Activated T-cell treated with anti-CD3 and anti-CD28 coated beads for 1 hour (primary cell): ENCODE measurements at regions not wholly inside any gene's neighbourhood (a gene's known extent, or its start where the extent isn't known, plus 50 kb on each side); places are given as distances from the start of the nearest gene placed in this dataset.

Experiments
- DNase-seq: peaks from one replicate; pipeline ENCODE4 v3.0.0-alpha.2; 2020; ENCODE audit warnings: low read depth

GRCh38 chr9:81191222-81191621 lies 498.1 kb downstream of the TLE1 start:
- DNase-seq = no peak

- DNase-seq = no peak
Measured at GRCh38 chr9:81190659-81191058, 498.7 kb downstream of the TLE1 start.

- no peak for DNase-seq
Measured at GRCh38 chr9:81183761-81184160, 505.6 kb downstream of the TLE1 start.

DNA sequence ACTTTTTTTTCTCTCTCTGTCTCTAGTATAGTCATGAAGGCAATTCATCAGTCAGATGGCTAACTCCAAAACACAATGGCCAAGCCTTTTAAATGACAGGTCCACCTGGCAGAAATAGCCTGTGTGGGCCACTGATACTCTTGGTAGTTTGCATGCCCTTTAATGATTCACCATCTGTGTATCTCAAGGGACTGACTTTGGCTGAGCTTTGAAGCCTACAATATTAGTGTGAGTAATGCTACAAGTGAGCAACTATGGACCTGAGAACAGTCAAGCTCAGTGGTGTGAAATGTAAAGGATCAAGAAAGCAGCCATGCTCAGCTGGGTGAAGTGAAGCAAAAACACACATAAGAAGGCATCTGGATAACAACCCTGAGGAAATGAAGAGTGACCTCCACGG lies 506.9 kb downstream of the TLE1 start:
- no peak for DNase-seq

DNA sequence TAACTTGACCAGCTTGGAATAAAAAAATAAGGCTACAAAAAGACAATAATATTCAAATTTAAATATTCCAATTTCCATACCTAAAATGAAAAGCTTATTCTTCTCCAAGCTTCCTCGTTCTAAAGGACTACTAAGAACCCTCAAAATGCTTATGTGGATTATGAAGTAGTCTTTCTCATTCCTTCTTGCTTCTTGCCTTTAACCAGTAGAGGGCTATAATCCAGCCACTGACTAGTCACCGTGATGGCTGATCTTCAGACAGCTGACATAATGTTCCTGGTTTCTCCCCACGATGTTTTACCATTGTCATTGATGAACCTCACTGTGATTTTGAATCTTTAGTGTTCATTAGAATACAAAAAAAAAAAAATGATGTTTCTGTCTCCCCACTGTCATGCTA lies 515.3 kb downstream of the TLE1 start:
- DNase-seq = no peak

GRCh38 chr9:81171689-81172088 lies 517.7 kb downstream of the TLE1 start:
- DNase-seq = no peak

DNA sequence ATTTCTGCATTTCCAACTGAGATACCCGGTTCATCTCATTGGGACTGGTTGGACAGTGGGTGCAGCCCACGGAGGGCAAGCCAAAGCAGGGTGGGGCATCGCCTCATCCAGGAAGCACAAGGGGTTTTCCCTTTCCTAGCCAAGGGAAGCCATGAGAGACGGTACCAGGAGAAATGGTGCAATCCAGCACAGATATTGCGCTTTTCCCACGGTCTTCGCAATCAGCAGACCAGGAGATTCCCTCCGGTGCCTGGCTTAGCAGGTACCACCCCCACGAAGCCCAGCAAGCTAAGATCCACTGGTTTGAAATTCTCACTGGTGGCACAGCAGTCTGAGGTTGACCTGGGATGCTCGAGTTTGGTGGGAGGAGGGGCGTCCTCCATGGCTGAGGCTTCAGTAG lies 527.0 kb downstream of the TLE1 start:
- no peak for DNase-seq

DNA sequence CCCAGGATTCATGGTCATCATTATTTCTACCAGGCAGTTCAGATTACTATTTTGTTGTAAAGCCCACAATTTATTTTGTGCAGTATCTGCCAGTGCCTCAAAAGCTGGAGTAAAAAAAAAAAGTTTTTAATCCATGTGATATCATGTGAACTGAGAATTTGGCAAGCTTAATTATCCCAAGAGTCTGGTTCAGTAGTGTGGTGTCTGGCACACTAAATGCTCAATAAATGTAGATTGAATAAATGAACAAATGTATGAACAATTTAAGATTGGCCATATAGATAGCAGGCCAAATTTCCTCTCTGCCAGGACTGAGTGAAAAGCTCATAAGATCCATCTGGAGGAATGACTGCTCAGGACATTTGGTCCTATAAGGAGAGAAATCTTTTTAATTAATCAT lies 533.0 kb downstream of the TLE1 start:
- no peak for DNase-seq

GRCh38 chr9:81150016-81150625 lies 539.2 kb downstream of the TLE1 start:
- no peak for DNase-seq

DNA sequence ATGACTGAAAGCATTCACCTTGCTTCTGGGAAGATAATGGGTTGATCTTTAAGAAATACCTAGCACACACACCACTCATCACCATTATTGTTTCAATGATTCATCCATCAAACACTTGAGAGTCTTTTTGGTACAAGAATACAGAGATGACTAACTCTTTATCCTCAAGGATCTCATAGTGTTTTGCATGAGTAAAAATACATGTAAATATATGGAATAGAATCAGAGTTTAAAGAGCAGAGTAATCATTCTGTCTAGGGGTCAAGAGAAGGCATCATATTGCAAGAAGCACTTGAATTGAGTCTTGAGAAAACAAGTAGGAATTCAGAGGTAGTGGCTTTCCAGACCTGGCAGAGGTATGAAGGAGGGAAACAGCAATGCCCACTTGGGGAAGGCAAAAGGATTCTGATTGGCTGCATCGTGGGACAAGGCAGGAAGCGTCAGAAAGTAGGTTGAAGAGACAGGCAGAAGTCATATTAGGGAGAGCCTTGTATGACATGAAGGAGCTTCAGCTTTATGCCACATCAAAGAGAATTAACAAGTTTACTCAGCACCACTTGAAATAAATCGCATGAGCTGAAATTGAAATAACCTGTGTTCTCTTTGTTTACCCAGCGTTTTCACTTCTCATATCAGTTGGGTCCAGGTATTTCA lies 542.5 kb downstream of the TLE1 start:
- DNase-seq = no peak

DNA sequence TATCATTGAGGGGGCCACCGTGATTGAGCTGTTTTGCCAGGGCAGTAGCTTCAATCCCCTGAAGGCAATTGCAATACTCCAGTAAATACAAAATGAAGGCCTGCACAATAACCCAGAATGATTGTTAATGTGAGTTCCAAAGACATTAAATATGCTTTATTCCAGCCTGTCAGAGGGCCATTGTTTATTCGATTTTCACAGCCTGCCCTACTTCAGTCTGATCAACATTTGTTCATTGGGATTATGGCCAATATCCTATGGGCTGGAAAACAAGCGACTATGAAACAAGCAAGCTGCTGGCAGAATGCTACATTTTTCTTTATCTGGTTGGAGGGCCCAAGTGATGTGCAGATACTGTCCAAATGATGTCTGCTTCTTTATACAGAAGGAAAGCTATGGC lies 543.1 kb downstream of the TLE1 start:
- DNase-seq = no peak

DNA sequence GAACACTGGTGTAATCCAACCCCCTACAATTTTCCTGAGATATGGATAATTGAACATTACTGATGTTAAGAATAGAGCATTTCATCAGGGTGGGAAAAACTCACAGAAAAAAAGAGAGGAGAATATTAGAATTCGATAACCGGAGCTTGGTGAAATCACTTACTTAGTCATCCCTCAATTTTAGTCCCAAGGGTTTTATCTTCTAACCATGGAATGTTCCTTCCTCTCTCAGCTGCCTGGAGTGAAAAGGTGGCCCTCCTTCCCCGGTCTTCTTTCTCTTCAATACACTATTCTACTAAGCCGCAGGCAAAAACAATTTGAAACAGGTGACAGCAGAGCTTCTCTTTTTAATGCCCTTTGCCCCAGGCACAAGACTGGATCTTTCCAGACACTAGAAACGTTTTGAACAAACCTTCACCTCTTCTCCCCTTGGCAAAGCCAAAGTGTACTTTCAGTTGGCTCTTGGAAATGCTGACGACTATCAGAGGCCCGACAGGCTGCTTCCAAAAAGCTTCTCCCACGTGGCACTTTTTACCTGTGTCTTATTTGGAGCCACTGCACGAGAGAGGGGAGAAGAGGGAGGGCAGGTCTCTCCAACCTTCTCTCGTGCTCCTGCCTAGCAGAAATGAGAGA lies 543.9 kb downstream of the TLE1 start:
- DNase-seq = no peak

DNA sequence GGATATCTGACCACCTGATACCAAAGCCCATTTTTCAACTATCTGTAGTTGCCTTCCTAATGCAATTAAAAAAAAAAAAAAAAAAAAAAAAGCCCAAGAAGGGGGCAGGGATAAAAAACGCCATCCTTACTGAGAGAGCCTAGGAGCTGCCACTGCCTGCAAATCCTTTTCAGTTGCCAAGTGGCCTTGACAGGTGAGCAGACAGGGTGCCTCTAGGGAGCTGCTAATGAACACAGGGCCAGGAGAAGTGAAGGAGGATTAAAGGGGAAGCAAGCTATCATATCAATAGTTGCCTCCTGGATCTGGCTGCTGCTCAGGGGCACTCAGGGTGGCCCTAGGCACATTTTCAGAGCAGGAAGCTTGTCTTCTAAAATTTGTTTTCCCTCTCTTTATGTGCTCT lies 547.4 kb downstream of the TLE1 start:
- DNase-seq = no peak

- DNase-seq = no peak
Measured at GRCh38 chr9:81137976-81138568, 551.3 kb downstream of the TLE1 start.

- DNase-seq = no peak
Measured at GRCh38 chr9:81132796-81133195, 556.6 kb downstream of the TLE1 start.

- no peak for DNase-seq
Measured at GRCh38 chr9:81132318-81132717, 557.0 kb downstream of the TLE1 start.

- DNase-seq = no peak
Measured at GRCh38 chr9:81128701-81129100, 560.6 kb downstream of the TLE1 start.

GRCh38 chr9:81125446-81126092 lies 563.8 kb downstream of the TLE1 start:
- no peak for DNase-seq

- DNase-seq = no peak
Measured at GRCh38 chr9:81123526-81123925, 565.8 kb downstream of the TLE1 start.

DNA sequence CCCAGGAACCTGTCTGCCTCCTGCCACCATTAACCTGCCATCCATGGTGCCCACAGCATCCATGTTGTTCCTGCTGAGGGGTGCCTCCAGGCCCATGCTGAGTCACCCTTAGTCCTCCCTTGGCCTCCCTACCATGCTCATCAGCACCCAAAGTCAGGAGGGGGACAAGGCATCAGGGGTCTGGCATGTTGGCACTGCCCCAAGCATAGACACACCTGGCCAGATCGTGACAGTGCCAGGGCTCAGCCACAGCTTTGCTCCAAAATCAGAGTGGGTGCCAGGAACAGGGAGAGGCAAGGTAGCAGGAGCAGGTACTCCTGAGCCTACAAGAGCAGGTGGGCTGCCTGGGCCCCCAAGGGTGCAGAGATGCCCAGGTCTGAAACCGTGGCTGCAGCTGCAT lies 566.6 kb downstream of the TLE1 start:
- no peak for DNase-seq

GRCh38 chr9:81119591-81119990 lies 569.8 kb downstream of the TLE1 start:
- no peak for DNase-seq

GRCh38 chr9:81118416-81118815 lies 570.9 kb downstream of the TLE1 start:
- no peak for DNase-seq
